ENCODE measurements at regions not wholly inside any gene's neighbourhood (a gene's known extent, or its start where the extent isn't known, plus 50 kb on each side); places are given as distances from the start of the nearest gene placed in this dataset.

DNA sequence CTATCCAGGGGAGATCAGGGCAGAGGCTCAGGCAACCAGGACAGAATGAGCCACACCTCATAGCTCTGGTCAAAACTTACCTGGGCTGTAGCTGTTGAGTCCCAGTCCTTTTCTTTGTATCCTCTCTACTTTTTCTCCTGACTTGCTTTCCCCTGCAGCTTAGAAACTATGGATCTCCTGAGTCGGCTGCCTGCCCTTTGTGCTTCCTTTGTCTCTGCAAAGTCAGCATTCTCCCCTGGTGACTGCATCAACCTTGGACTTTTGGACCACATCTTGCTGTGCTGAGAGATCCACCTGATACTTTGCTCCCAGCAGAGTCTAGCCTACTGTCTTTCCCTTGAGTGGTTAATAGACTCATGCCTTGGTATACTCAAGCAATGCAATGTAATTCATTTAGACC, 353.3 kb downstream of the SIPA1L2 start (continued):
- TF ChIP-seq, protein P1, sequence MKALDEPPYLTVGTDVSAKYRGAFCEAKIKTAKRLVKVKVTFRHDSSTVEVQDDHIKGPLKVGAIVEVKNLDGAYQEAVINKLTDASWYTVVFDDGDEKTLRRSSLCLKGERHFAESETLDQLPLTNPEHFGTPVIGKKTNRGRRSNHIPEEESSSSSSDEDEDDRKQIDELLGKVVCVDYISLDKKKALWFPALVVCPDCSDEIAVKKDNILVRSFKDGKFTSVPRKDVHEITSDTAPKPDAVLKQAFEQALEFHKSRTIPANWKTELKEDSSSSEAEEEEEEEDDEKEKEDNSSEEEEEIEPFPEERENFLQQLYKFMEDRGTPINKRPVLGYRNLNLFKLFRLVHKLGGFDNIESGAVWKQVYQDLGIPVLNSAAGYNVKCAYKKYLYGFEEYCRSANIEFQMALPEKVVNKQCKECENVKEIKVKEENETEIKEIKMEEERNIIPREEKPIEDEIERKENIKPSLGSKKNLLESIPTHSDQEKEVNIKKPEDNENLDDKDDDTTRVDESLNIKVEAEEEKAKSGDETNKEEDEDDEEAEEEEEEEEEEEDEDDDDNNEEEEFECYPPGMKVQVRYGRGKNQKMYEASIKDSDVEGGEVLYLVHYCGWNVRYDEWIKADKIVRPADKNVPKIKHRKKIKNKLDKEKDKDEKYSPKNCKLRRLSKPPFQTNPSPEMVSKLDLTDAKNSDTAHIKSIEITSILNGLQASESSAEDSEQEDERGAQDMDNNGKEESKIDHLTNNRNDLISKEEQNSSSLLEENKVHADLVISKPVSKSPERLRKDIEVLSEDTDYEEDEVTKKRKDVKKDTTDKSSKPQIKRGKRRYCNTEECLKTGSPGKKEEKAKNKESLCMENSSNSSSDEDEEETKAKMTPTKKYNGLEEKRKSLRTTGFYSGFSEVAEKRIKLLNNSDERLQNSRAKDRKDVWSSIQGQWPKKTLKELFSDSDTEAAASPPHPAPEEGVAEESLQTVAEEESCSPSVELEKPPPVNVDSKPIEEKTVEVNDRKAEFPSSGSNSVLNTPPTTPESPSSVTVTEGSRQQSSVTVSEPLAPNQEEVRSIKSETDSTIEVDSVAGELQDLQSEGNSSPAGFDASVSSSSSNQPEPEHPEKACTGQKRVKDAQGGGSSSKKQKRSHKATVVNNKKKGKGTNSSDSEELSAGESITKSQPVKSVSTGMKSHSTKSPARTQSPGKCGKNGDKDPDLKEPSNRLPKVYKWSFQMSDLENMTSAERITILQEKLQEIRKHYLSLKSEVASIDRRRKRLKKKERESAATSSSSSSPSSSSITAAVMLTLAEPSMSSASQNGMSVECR (CRISPR knock-in tag; IDR thresholded peaks at IDR 0.05; ENCODE audit: borderline replicate concordance) = no peak
- TF ChIP-seq, protein P2, sequence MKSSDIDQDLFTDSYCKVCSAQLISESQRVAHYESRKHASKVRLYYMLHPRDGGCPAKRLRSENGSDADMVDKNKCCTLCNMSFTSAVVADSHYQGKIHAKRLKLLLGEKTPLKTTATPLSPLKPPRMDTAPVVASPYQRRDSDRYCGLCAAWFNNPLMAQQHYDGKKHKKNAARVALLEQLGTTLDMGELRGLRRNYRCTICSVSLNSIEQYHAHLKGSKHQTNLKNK (CRISPR knock-in tag; IDR thresholded peaks at IDR 0.05) = no peak
- no peak for TF ChIP-seq CREM (CRISPR knock-in tag; IDR thresholded peaks at IDR 0.05)
- TF ChIP-seq, protein P3, sequence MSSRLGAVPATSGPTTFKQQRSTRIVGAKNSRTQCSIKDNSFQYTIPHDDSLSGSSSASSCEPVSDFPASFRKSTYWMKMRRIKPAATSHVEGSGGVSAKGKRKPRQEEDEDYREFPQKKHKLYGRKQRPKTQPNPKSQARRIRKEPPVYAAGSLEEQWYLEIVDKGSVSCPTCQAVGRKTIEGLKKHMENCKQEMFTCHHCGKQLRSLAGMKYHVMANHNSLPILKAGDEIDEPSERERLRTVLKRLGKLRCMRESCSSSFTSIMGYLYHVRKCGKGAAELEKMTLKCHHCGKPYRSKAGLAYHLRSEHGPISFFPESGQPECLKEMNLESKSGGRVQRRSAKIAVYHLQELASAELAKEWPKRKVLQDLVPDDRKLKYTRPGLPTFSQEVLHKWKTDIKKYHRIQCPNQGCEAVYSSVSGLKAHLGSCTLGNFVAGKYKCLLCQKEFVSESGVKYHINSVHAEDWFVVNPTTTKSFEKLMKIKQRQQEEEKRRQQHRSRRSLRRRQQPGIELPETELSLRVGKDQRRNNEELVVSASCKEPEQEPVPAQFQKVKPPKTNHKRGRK (CRISPR knock-in tag; IDR thresholded peaks at IDR 0.05; ENCODE audit: borderline replicate concordance) = no peak
- TF ChIP-seq TEAD1 (CRISPR knock-in tag; IDR thresholded peaks at IDR 0.05) = no peak
- no peak for TF ChIP-seq ZNF317 (CRISPR knock-in tag; IDR thresholded peaks at IDR 0.05; ENCODE audit: borderline replicate concordance, low read depth)
- no peak for TF ChIP-seq ATF1 (CRISPR knock-in tag; IDR thresholded peaks at IDR 0.05)
- TF ChIP-seq, protein P4, sequence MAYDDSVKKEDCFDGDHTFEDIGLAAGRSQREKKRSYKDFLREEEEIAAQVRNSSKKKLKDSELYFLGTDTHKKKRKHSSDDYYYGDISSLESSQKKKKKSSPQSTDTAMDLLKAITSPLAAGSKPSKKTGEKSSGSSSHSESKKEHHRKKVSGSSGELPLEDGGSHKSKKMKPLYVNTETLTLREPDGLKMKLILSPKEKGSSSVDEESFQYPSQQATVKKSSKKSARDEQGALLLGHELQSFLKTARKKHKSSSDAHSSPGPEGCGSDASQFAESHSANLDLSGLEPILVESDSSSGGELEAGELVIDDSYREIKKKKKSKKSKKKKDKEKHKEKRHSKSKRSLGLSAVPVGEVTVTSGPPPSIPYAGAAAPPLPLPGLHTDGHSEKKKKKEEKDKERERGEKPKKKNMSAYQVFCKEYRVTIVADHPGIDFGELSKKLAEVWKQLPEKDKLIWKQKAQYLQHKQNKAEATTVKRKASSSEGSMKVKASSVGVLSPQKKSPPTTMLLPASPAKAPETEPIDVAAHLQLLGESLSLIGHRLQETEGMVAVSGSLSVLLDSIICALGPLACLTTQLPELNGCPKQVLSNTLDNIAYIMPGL (CRISPR knock-in tag; IDR thresholded peaks at IDR 0.05) = no peak
- TF ChIP-seq NR3C1 (CRISPR knock-in tag; conservative IDR thresholded peaks at IDR 0.05; ENCODE audit: low read depth) = no peak
- no peak for TF ChIP-seq ZNF138 (CRISPR knock-in tag; conservative IDR thresholded peaks at IDR 0.05)
- TF ChIP-seq, protein P5, sequence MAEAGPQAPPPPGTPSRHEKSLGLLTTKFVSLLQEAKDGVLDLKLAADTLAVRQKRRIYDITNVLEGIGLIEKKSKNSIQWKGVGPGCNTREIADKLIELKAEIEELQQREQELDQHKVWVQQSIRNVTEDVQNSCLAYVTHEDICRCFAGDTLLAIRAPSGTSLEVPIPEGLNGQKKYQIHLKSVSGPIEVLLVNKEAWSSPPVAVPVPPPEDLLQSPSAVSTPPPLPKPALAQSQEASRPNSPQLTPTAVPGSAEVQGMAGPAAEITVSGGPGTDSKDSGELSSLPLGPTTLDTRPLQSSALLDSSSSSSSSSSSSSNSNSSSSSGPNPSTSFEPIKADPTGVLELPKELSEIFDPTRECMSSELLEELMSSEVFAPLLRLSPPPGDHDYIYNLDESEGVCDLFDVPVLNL (CRISPR knock-in tag; IDR thresholded peaks at IDR 0.05; ENCODE audit: borderline replicate concordance, low read depth) = no peak
- no peak for TF ChIP-seq FOXJ3 (CRISPR knock-in tag; IDR thresholded peaks at IDR 0.05; ENCODE audit: borderline replicate concordance)

DNA sequence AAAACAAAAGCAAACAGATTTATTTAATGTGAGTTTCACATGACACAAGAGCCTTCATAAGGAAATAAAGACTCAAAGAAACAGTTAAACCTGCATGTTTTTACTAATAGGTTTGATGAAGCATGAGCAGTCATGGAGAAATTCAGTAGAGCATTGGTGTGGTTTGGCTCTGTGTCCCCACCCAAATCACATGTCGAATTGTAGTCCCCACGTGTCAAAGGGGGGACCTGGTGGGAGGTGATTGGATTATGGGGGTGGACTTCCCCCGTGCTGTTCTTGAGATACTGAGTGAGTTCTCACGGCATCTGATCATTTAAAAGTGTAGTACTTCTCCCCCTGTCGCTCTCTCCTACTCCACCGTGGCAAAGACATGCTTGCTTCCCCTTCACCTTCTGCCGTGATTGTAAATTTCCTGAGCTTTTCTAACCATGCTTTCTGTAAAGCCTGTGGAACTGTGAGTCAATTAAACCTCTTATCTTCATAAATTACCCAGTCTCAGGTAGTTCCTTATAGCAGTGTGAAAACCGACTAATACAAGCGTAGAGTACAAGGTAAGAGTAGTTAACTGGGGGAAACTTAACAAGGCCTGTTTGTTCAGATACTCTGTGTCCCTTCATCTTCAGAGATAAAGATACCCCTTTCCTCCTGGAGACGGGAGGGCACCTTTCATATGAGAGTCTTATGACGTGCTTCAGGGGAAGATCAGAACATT, 354.8 kb downstream of the SIPA1L2 start:
- Mint-ChIP-seq H3K4me1 (peaks cover 38% of the 10 kb centered on the region), H3K9me3 (no peaks in the 10 kb centered on the region), H3K36me3 (no peaks in the 10 kb centered on the region), H3K4me3 (no peak overlapping the region), H3K27me3 (ENCODE audit: low read depth) (peaks cover 32% of the 10 kb centered on the region), H3K27ac (no peak overlapping the region)
- DNase-seq (ENCODE audit: low spot score) = no peak
- ChIA-PET POLR2A (no interaction called here), CTCF (no interaction called here)
- no peak for ATAC-seq
- TF ChIP-seq ESRRA (CRISPR knock-in tag; IDR thresholded peaks at IDR 0.05; ENCODE audit: borderline replicate concordance) (no peak), GRHL2 (CRISPR knock-in tag; IDR thresholded peaks at IDR 0.05; ENCODE audit: insufficient replicate concordance, severe bottlenecking) (no peak), CBFB (CRISPR knock-in tag; IDR thresholded peaks at IDR 0.05; ENCODE audit: low read depth) (no peak), CREB1 (CRISPR knock-in tag; IDR thresholded peaks at IDR 0.05) (no peak), TCF7 (CRISPR knock-in tag; IDR thresholded peaks at IDR 0.05; ENCODE audit: low read depth) (no peak), OVOL2 (CRISPR knock-in tag; IDR thresholded peaks at IDR 0.05; ENCODE audit: borderline replicate concordance) (no peak), SMAD3 (CRISPR knock-in tag; IDR thresholded peaks at IDR 0.05; ENCODE audit: borderline replicate concordance) (no peak), ZNF263 (CRISPR knock-in tag; IDR thresholded peaks at IDR 0.05; ENCODE audit: low read depth) (no peak), ZNF317 (CRISPR knock-in tag; IDR thresholded peaks at IDR 0.05; ENCODE audit: borderline replicate concordance, low read depth) (no peak), RELA (CRISPR knock-in tag; IDR thresholded peaks at IDR 0.05; ENCODE audit: borderline replicate concordance) (no peak), FOXK1 (CRISPR knock-in tag; IDR thresholded peaks at IDR 0.05) (no peak), ZNF416 (CRISPR knock-in tag; IDR thresholded peaks at IDR 0.05) (no peak)
- TF ChIP-seq, protein P6, sequence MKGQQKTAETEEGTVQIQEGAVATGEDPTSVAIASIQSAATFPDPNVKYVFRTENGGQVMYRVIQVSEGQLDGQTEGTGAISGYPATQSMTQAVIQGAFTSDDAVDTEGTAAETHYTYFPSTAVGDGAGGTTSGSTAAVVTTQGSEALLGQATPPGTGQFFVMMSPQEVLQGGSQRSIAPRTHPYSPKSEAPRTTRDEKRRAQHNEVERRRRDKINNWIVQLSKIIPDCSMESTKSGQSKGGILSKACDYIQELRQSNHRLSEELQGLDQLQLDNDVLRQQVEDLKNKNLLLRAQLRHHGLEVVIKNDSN (CRISPR knock-in tag; IDR thresholded peaks at IDR 0.05) = no peak
